Activated naive CD8-positive, alpha-beta T cell treated with anti-CD3 and anti-CD28 coated beads, Interleukin-2, amount 50 U/mL, for 16 hours (primary cell): ENCODE measurements at regions not wholly inside any gene's neighbourhood (a gene's known extent, or its start where the extent isn't known, plus 50 kb on each side); places are given as distances from the start of the nearest gene placed in this dataset.

Experiments
- DNase-seq: peaks from one replicate; pipeline ENCODE4 v3.0.0-alpha.2; 2020; ENCODE audit warnings: low read depth, low spot score

DNA sequence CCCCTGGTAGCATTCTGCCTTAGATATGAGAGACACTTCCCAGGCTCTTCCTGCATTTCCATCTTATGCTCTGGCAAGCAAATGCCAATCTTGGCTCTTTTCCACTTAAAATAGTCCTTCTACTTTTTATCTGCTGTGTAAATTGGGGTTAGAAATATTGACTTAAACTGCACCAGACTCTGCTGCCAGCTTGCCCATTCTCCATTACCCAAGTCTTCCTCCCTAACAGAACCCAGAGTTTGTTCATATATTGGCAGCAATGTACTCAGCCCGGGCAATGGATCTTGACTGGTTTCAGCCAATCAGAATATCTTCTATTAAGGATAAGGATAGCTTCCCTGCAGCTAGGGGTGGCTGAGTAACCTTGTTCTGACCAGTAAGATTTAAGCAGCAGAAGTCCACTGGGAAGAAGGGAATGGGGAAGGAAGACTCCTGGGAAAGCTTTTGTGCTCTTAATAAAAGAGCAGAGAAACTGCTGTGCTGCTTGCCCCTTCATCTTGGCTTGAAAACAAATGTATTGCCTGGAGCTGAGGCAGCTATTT, 177.1 kb downstream of the KCNRG start:
- DNase-seq: no peak

GRCh38 chr13:50195045-50195444, 179.8 kb downstream of the KCNRG start:
- DNase-seq: no peak

DNA sequence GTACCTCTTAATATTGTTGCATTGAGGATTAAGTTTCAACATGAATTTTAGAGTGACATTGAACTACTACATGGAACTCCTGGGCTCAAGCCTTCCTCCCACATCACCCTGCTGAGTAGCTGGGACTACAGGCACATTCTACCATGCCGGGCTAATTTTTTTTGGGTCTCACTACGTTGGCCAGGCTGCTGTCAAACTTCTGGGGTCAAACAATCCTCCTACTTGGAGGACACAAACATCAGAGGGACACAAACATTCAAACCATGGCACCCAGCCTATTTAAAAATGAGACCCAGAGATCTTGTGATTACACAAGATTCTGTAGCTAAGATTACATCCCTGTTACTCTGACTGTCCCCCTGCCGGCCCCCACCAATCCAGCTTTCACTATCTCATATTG, 180.9 kb downstream of the KCNRG start:
- DNase-seq: no peak

GRCh38 chr13:50197705-50198104, 182.5 kb downstream of the KCNRG start:
- no peak for DNase-seq

GRCh38 chr13:50198508-50198907, 183.3 kb downstream of the KCNRG start:
- DNase-seq: no peak

DNA sequence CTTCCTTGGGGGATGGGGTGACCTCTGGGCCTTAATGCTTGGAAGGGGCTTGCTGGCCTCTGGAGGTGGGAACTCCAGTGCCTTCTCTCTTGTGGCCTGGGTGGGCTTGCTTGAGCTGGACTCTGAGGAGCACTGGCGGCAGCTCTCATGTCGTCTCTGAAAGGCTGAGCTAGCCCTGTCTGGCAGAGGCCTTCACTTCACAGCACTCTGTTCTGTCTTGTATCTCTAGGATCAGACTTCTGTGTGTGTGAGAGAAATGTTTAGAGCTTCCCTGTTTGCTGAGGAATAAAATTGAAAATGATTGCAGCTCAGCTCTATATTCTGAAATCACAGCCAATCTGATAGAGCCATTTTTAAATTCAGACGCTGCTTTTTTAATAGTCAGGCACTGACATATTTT, 185.3 kb downstream of the KCNRG start:
- DNase-seq: no peak

DNA sequence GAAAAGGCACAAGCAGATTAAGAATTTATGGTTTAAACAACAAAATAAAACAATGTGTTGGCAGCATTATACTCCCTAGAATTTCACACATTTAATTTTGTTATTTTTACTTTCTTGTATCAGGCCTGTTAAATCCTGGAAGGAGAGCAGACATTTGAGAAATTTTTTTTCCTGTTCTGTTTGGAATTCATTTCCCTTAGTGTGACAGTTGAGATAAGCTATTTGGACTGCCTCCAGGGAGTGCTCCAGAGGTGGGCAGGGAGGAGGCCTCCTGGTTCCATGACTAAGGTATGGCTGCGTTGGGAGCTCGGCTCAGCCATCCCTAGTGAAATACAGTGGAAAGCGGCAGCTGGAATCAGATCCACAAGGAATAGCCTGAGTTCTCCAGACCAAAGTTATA, 185.7 kb downstream of the KCNRG start:
- DNase-seq: no peak

- no peak for DNase-seq
Measured at GRCh38 chr13:50202485-50202884, 187.2 kb downstream of the KCNRG start.

- no peak for DNase-seq
Measured at GRCh38 chr13:50203256-50203941, 188.2 kb downstream of the KCNRG start.

- no peak for DNase-seq
Measured at GRCh38 chr13:50205581-50205980, 190.3 kb downstream of the KCNRG start.

GRCh38 chr13:50208826-50209335, 193.6 kb downstream of the KCNRG start:
- no peak for DNase-seq

GRCh38 chr13:50209631-50210030, 194.4 kb downstream of the KCNRG start:
- DNase-seq: no peak

- no peak for DNase-seq
Measured at GRCh38 chr13:50213526-50213925, 198.3 kb downstream of the KCNRG start.

DNA sequence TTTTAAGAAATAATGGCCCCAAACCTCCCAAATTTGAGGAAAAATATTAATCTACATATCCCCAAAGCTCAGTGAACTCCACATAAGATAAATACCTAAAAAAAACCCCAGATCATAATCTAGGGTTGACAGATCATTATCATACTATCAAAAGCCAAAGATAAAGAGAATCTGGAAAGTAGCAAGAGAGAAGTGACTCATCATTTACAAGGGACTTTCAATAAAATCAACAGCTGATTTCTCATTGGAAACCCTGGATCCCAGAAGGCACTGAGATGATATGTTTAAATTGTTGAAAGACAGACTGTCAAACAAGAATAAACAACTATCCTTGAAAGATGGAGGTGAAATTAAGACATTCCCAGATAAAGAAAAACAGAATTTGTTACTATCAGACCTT, 199.3 kb downstream of the KCNRG start:
- DNase-seq: no peak

DNA sequence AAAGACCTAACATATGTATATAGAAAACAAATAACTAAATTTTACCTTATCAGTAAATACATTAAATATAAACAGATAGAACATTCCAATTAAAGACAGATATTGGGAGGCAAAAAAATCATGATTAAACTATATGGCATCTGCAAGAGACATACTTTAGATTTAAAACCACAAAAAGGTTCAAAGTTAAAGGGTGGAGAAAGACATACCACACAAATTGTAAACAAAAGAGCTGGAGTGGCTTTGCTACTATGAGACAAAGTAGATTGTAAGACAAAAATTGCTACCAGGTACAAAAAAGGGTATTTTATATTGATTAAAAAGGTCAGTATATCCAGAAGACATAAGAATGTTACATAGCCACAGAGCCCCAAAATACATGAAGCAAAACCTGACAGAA, 200.2 kb downstream of the KCNRG start:
- no peak for DNase-seq

DNA sequence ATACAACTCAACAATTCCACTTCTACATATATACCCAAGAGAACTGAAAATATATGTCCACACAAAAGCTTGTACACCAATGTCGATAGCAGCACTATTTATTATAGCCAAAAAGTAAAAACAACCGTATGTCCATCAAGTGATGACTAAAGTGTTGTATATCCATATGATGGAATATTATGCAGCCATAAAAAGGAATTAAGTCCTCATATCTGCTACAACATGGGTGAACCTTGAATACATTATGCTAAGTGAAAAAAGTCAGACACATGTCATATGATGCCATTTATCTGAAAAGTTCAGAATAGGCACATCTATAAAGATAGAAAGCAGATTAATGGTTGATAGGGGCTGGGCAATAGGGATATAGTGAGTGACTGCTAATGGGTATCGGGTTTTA, 204.5 kb downstream of the KCNRG start:
- no peak for DNase-seq

DNA sequence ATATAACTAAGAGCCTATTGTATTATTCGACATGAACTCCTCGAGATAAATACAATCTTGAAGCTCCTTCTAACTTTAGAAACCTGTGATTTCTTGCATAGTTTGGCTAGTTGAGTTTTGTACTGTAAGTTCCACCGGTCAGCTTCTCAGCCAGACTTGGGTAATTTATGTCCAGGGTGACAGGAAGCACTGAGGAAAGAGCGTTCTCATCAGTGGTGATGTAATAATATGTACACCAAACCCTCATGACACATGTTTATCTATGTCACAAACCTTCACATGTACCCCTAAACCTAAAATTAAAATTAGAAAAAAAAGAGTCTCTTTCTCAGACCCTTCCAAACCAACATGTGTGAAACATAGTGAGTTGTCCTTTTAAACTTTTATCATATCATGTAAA, 205.7 kb downstream of the KCNRG start:
- no peak for DNase-seq

GRCh38 chr13:50222569-50223332, 207.5 kb downstream of the KCNRG start:
- no peak for DNase-seq

DNA sequence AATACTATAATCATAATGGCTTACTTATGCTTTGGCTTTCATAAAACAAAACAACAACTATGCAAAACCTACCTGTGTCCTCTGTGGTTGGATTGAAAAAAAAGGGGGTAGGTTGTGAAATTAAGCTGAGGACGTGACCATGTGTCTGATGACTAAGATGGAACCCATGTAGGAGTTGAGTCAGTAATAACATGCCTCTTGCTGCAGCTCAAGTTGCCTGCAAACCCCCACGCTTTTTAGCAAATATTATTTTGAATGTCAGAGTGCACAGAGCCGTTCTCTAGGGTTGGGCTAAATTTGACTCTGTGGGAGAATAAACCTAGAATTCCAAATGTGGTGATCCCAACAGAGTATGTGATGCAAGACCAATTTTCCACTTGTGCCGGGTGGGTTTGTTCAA, 209.3 kb downstream of the KCNRG start:
- no peak for DNase-seq

- DNase-seq: no peak
Measured at GRCh38 chr13:50225193-50226155, 210.2 kb downstream of the KCNRG start.

GRCh38 chr13:50226515-50227155, 211.4 kb downstream of the KCNRG start:
- DNase-seq: no peak
